ENCODE measurements at regions not wholly inside any gene's neighbourhood (a gene's known extent, or its start where the extent isn't known, plus 50 kb on each side); places are given as distances from the start of the nearest gene placed in this dataset.

GRCh38 chr12:94792693-94793092 is 142.3 kb upstream of the TMCC3 start:
- Histone ChIP-seq H3K4me3 (replicated peaks in 1 of 2; ENCODE audit: low read depth in 1 of 2, low read length in 2 of 2) (no peak overlapping the region), H3K27ac (ENCODE audit: low read depth, low read length) (no peak overlapping the region), H3K27me3 (ENCODE audit: insufficient read depth, low read length) (no peaks in the 10 kb centered on the region), H4K20me1 (ENCODE audit: insufficient read depth) (no peaks in the 10 kb centered on the region), H3K79me2 (ENCODE audit: insufficient read depth, low read length) (no peaks in the 10 kb centered on the region), H3K9ac (ENCODE audit: low read length) (no peak overlapping the region), H3K9me3 (ENCODE audit: control insufficient read depth in 1 of 2, insufficient read depth in 1 of 2, low read depth in 1 of 2, low read length in 2 of 2) (no peaks in the 10 kb centered on the region), H3K4me2 (ENCODE audit: low read length) (no peak overlapping the region), H3K4me1 (ENCODE audit: control insufficient read depth in 1 of 2, insufficient read depth in 2 of 2, low read length in 2 of 2) (peaks cover 14 to 20% of the 10 kb centered on the region in 2 experiments), H3K36me3 (ENCODE audit: control insufficient read depth in 1 of 2, insufficient read depth in 2 of 2, low read length in 2 of 2) (no peaks in the 10 kb centered on the region), H3K9me2 (ENCODE audit: insufficient read depth) (no peaks in the 10 kb centered on the region), H2AFZ (ENCODE audit: low read depth, low read length, poor library complexity, severe bottlenecking) (no peak overlapping the region)
- CTCF ChIA-PET, result no interaction called here
- TF ChIP-seq EZH2phosphoT487 (IDR thresholded peaks at IDR 0.05; ENCODE audit: borderline replicate concordance) (no peak), MAX (IDR thresholded peaks at IDR 0.05) (no peak), JUND (IDR thresholded peaks at IDR 0.05) (no peak), CBX3 (IDR thresholded peaks at IDR 0.05; ENCODE audit: low read depth) (no peak), ATF3 (IDR thresholded peaks at IDR 0.05) (no peak), CEBPB (IDR thresholded peaks at IDR 0.05; ENCODE audit: low read depth) (no peak), FOSL1 (IDR thresholded peaks at IDR 0.05; ENCODE audit: low read depth) (no peak), POLR2A (IDR thresholded peaks at IDR 0.05; ENCODE audit: borderline replicate concordance, extremely low read depth, insufficient read depth, insufficient read length) (no peak)
- intact Hi-C loops (cut with micrococcal nuclease), result no loop called here
- RAD21 ChIA-PET (ENCODE audit: low non-redundant PET in 1 of 2, low total read pairs in 2 of 2, uncharacterized antibody in 2 of 2, unreplicated experiment in 2 of 2), result no interaction called here
- no TSS peak for BruUV-seq (replicated peaks)
- ATAC-seq (no peak), DNase-seq (ENCODE audit: low read depth, low spot score) (no peak)
- POLR2A ChIA-PET, result no interaction called here

- no peaks in the 10 kb centered on the region for H3K79me2 ChIP-seq (ENCODE audit: insufficient read depth, low read length)
- TF ChIP-seq YY1 (IDR thresholded peaks at IDR 0.05; ENCODE audit: extremely low read depth, insufficient replicate concordance, low read depth, low read length) (no peak), ELF1 (IDR thresholded peaks at IDR 0.05; ENCODE audit: borderline replicate concordance, low read depth) (no peak)
- no peaks in the 10 kb centered on the region for H3K36me3 ChIP-seq (ENCODE audit: control insufficient read depth in 1 of 2, insufficient read depth in 2 of 2, low read length in 2 of 2)
- DNase-seq (ENCODE audit: low read depth, low spot score) (no peak), ATAC-seq (no peak)
- peaks cover 14 to 20% of the 10 kb centered on the region in 2 experiments for H3K4me1 ChIP-seq (ENCODE audit: control insufficient read depth in 1 of 2, insufficient read depth in 2 of 2, low read length in 2 of 2)
- no TSS peak for BruUV-seq (replicated peaks)
- no peak overlapping the region for H2AFZ ChIP-seq (ENCODE audit: low read depth, low read length, poor library complexity, severe bottlenecking)
- H3K4me2 ChIP-seq (ENCODE audit: low read length), result no peak overlapping the region
- ChIA-PET RAD21 (ENCODE audit: low non-redundant PET in 1 of 2, low total read pairs in 2 of 2, uncharacterized antibody in 2 of 2, unreplicated experiment in 2 of 2) (no interaction called here), POLR2A (no interaction called here), CTCF (no interaction called here)
- no peak overlapping the region for H3K9ac ChIP-seq (ENCODE audit: low read length)
- no peaks in the 10 kb centered on the region for H3K9me2 ChIP-seq (ENCODE audit: insufficient read depth)
- no peaks in the 10 kb centered on the region for H3K27me3 ChIP-seq (ENCODE audit: insufficient read depth, low read length)
- H4K20me1 ChIP-seq (ENCODE audit: insufficient read depth), result no peaks in the 10 kb centered on the region
- H3K27ac ChIP-seq (ENCODE audit: low read depth, low read length), result no peak overlapping the region
- intact Hi-C loops (cut with micrococcal nuclease), result no loop called here
- H3K9me3 ChIP-seq (ENCODE audit: control insufficient read depth in 1 of 2, insufficient read depth in 1 of 2, low read depth in 1 of 2, low read length in 2 of 2), result no peaks in the 10 kb centered on the region
- H3K4me3 ChIP-seq (replicated peaks in 1 of 2; ENCODE audit: low read depth in 1 of 2, low read length in 2 of 2), result no peak overlapping the region
Observed at GRCh38 chr12:94791933-94792332, 141.6 kb upstream of the TMCC3 start.

All from HCT116 (cell line).